Heart left ventricle (tissue), 13 donors: ENCODE measurements at regions not wholly inside any gene's neighbourhood (a gene's known extent, or its start where the extent isn't known, plus 50 kb on each side); places are given as distances from the start of the nearest gene placed in this dataset.
"Not testable (repeated sequence)": the region's sequence is repeated elsewhere in the genome, so short reads cannot be mapped to it uniquely, and the experiment has no call there.

Experiments
- CTCF ChIP-seq, 12 donors: fragments of 200-600 bp; sonication (generic) in 4 of 12; IDR thresholded peaks; one replicate each; pipeline versions ENCODE4 v1.5.0 to v1.8.0; 2018 to 2022; ENCODE audit warnings: antibody characterized with exemption in 12 of 12, mild to moderate bottlenecking in 5 of 12
- POLR2A ChIP-seq, 2 donors: fragments of 450-650 bp; IDR thresholded peaks; one replicate each; pipeline ENCODE4 v1.6.1; 2017; ENCODE audit warnings: antibody characterized with exemption in 2 of 2, mild to moderate bottlenecking in 2 of 2, moderate library complexity in 2 of 2
- donor health status: ischemic (EF 13 %, LVEDD 7.1; RV severe dilation, severe dysfunction).
- donor health status: DM: no; HTN: yes; CAD: no.
- donor health status: DM: no; HTN: no; CAD: no.
- donor health status: ischemic (EF 25% LVEDD 6.9; RV normal size, moderate dysfunction).
- donor health status: ischemic (EF 25% LVEDD 5.7; RV mildly dilated, moderate dysfunction).
- donor health status: ischemic (EF 35%, LVEDD 5.7; RV mildly dilated, moderate dysfunction).
- donor health status: nonischemic (EF 11% LVEDD 7.7; RV severe dilation, severe dysfunction).
- donor health status: DM: yes; HTN: yes; CAD: no.
- donor health status: PGD.
- donor health status: ischemic (EF 29% LVEDD 5.4; RV normal size, mild dysfunction).
- donor health status: nonischemic (EF 23%, LVEDD 6.1; RV moderate dilation, normal function).

DNA sequence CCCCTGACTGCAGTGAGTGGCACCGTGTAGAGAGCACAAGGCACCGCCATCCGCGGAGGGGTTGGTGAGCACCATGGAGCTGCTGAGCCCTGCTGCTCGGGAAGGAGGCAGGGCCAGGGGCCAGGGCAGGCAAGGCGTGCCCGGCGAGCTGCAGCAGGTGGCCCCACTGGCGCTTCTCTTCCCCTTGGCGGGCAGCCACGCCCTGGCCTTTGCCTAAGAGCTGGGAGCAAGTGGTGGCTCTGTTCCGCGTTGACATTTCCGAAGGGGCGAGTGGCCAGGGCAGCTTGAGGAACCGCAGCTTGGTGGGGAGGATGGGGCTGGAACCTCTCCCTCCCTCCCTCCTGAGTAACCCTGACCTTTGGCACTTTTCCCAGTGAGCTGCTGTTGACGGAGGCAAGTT is 194.7 kb upstream of the TP53TG3 start:
- TF ChIP-seq CTCF, POLR2A (IDR thresholded peaks at IDR 0.05): not testable (repeated sequence)
